OCI-LY1 (cell line): ENCODE measurements at regions not wholly inside any gene's neighbourhood (a gene's known extent, or its start where the extent isn't known, plus 50 kb on each side); places are given as distances from the start of the nearest gene placed in this dataset.

Source experiments
- H2AFZ ChIP-seq: fragments of 200-600 bp; sonication (generic), shearing (Covaris generic); 2 replicates; pipeline ENCODE4 v1.6.0; 2014; ENCODE audit warnings: antibody characterized with exemption, mild to moderate bottlenecking, low read length
- H3F3A ChIP-seq: fragments of 200-600 bp; sonication (generic), shearing (Covaris generic); 2 replicates; pipeline ENCODE4 v1.6.0; 2014; ENCODE audit warnings: mild to moderate bottlenecking, antibody characterized with exemption, low read length, moderate library complexity; ENCODE audit not compliant: insufficient read depth
- H3K27ac ChIP-seq: fragments of 200-600 bp; sonication (generic); 2 replicates; pipeline ENCODE4 v1.5.1; 2014; ENCODE audit warnings: low read length, mixed run types, mild to moderate bottlenecking, low read depth; ENCODE audit not compliant: poor library complexity, severe bottlenecking
- H3K27me3 ChIP-seq: fragments of 200-600 bp; sonication (generic); 2 replicates; pipeline ENCODE4 v1.6.0; 2014; ENCODE audit warnings: antibody characterized with exemption, mild to moderate bottlenecking, low read length, moderate library complexity; ENCODE audit not compliant: insufficient read depth
- H3K36me3 ChIP-seq: fragments of 200-600 bp; sonication (generic); 2 replicates; pipeline ENCODE4 v1.6.1; 2014; ENCODE audit warnings: mild to moderate bottlenecking, antibody characterized with exemption, low read length, moderate library complexity, mixed read lengths; ENCODE audit not compliant: insufficient read depth
- H3K4me1 ChIP-seq: fragments of 200-600 bp; sonication (generic); 2 replicates; pipeline ENCODE4 v1.5.1; 2014; ENCODE audit warnings: mild to moderate bottlenecking, low read length, moderate library complexity; ENCODE audit not compliant: insufficient read depth, severe bottlenecking
- H3K4me2 ChIP-seq: fragments of 200-600 bp; sonication (generic), shearing (Covaris generic); 2 replicates; pipeline ENCODE4 v1.6.1; 2014; ENCODE audit warnings: low read length
- H3K4me3 ChIP-seq: fragments of 200-600 bp; sonication (generic); 2 replicates; pipeline ENCODE4 v1.5.1; 2014; ENCODE audit warnings: low read length, low read depth, mild to moderate bottlenecking, mixed read lengths; ENCODE audit not compliant: poor library complexity, severe bottlenecking
- H3K79me2 ChIP-seq: fragments of 200-600 bp; shearing (Covaris generic); 2 replicates; pipeline ENCODE4 v1.6.1; 2016; ENCODE audit warnings: mixed run types, low read length, mixed read lengths; ENCODE audit not compliant: insufficient read depth
- H3K9ac ChIP-seq: fragments of 200-600 bp; sonication (generic), shearing (Covaris generic); 2 replicates; pipeline ENCODE4 v1.6.1; 2014; ENCODE audit warnings: mild to moderate bottlenecking, low read length, mixed read lengths
- H3K9me2 ChIP-seq: fragments of 200-600 bp; sonication (generic), shearing (Covaris generic); 2 replicates; pipeline ENCODE4 v1.6.1; 2014; ENCODE audit warnings: low read depth, mild to moderate bottlenecking, low read length, mixed read lengths
- H3K9me3 ChIP-seq: fragments of 200-600 bp; shearing (Covaris generic); 2 replicates; pipeline ENCODE4 v1.6.1; 2014; ENCODE audit warnings: low read length, mixed read lengths
- H4K20me1 ChIP-seq: fragments of 200-600 bp; sonication (generic), shearing (Covaris generic); 2 replicates; pipeline ENCODE4 v1.6.0; 2016; ENCODE audit warnings: mild to moderate bottlenecking, low read length; ENCODE audit not compliant: insufficient read depth
- EZH2 ChIP-seq: fragments of 200-600 bp; sonication (generic), shearing (Covaris generic); IDR thresholded peaks from 2 replicates; pipeline ENCODE4 v1.8.0; 2017; ENCODE audit warnings: borderline replicate concordance, mixed run types, mild to moderate bottlenecking, antibody characterized with exemption, low read length, moderate library complexity, mixed read lengths
- TF ChIP-seq, protein P1 (sequence below): fragments of 200-600 bp; sonication (generic), shearing (Covaris generic); IDR thresholded peaks from 2 replicates; pipeline ENCODE4 v1.5.1; 2017; ENCODE audit warnings: mild to moderate bottlenecking, antibody characterized with exemption, low read length, moderate library complexity, mixed read lengths

DNA sequence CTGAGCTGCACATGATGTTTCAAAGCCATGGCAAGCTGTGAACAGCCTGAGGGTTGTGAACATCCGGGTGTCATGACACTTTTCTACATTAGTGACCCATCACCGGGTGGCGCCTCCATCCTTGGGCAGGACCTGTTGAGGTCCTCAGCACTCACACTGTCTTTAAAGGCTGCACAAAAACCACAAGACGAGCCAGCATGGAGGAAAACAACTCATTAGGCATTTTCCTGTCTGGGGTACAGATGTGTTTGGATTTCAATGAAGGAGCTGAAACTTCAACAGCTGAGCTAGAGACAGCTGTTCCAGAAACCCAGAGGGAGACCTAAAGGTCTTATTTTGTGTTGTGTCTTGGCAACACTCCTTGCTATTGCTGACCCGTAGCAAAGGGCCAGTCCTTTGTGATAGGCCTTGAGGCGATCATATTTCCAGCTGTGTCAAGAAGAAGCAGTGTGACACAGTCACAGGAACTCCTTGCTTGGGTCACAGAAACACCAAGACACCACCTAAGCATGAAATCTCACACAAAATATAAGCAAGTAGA lies 151.8 kb upstream of the VLDLR start:
- no peak overlapping the region for H2AFZ ChIP-seq
- no peaks in the 10 kb centered on the region for H3F3A ChIP-seq
- no peaks in the 10 kb centered on the region for H3K27me3 ChIP-seq
- H3K4me1 ChIP-seq, result peaks cover 4% of the 10 kb centered on the region
- no peaks in the 10 kb centered on the region for H3K9me2 ChIP-seq
- H3K4me2 ChIP-seq, result no peak overlapping the region
- no peaks in the 10 kb centered on the region for H3K9me3 ChIP-seq
- H3K79me2 ChIP-seq, result no peaks in the 10 kb centered on the region
- H3K36me3 ChIP-seq, result no peaks in the 10 kb centered on the region
- H3K9ac ChIP-seq, result no peak overlapping the region
- no peaks in the 10 kb centered on the region for H4K20me1 ChIP-seq
- TF ChIP-seq EZH2, result no peak
- TF ChIP-seq, protein P1, sequence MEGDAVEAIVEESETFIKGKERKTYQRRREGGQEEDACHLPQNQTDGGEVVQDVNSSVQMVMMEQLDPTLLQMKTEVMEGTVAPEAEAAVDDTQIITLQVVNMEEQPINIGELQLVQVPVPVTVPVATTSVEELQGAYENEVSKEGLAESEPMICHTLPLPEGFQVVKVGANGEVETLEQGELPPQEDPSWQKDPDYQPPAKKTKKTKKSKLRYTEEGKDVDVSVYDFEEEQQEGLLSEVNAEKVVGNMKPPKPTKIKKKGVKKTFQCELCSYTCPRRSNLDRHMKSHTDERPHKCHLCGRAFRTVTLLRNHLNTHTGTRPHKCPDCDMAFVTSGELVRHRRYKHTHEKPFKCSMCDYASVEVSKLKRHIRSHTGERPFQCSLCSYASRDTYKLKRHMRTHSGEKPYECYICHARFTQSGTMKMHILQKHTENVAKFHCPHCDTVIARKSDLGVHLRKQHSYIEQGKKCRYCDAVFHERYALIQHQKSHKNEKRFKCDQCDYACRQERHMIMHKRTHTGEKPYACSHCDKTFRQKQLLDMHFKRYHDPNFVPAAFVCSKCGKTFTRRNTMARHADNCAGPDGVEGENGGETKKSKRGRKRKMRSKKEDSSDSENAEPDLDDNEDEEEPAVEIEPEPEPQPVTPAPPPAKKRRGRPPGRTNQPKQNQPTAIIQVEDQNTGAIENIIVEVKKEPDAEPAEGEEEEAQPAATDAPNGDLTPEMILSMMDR, result 0 out of 2 replicates have a peak, but pooled peaks have one; percentile 11
- H3K4me3 ChIP-seq, result no peak overlapping the region
- H3K27ac ChIP-seq, result no peak overlapping the region

DNA sequence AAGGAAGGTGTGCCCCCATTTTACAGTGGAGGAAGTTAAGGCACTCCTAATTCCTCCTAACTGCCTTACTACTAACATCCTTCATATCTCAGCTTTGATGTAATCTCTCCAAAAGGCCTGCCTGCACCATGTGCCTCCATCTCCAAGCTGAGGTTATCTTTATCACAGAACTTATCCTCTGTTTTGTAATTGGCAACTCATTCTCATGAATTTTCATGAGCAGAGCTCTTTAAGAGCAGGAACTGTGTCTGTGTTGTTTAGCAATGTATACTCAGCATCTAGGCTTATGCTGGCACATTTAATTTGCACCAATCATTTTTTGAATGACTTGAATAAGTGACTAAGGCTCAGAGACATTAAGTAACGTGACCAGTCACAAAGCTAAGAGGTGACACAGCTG lies 147.9 kb upstream of the VLDLR start:
- TF ChIP-seq, protein P1, result no peak
- no peak for TF ChIP-seq EZH2
- Histone ChIP-seq H3K4me2 (no peak overlapping the region), H2AFZ (no peak overlapping the region), H3K4me1 (peaks cover 4% of the 10 kb centered on the region), H3K27ac (no peak overlapping the region), H3F3A (no peaks in the 10 kb centered on the region), H3K79me2 (no peaks in the 10 kb centered on the region), H4K20me1 (no peaks in the 10 kb centered on the region), H3K36me3 (no peaks in the 10 kb centered on the region), H3K9me2 (no peaks in the 10 kb centered on the region), H3K9me3 (no peaks in the 10 kb centered on the region), H3K4me3 (no peak overlapping the region), H3K9ac (no peak overlapping the region), H3K27me3 (no peaks in the 10 kb centered on the region)

DNA sequence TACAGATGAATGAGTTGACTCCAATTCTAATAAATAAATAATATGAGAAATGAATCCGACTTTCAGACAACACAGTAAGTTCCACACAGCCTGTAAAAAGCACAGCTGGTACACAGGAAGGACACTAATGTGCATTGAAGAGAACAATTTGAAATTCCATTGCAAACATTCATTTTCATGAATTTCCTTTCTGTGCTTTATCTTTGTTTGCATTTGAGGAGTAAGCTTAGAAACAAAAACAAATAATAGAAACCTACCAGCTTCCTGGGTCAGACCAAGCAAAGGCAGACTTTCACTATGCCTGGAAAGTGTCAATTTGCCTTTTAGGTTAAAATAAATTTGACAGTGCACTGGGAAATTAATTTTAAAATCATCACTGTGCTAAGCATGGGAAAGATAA lies 143.8 kb upstream of the VLDLR start:
- Histone ChIP-seq H3K4me3 (no peak overlapping the region), H3K9me3 (no peaks in the 10 kb centered on the region), H2AFZ (no peak overlapping the region), H3K79me2 (no peaks in the 10 kb centered on the region), H3K9ac (no peak overlapping the region), H4K20me1 (no peaks in the 10 kb centered on the region), H3K27me3 (no peaks in the 10 kb centered on the region), H3K4me2 (no peak overlapping the region), H3K27ac (no peak overlapping the region), H3F3A (no peaks in the 10 kb centered on the region), H3K9me2 (no peaks in the 10 kb centered on the region), H3K4me1 (no peaks in the 10 kb centered on the region), H3K36me3 (no peaks in the 10 kb centered on the region)
- no peak for TF ChIP-seq EZH2
- TF ChIP-seq, protein P1, result no peak
